ENCODE measurements at regions not wholly inside any gene's neighbourhood (a gene's known extent, or its start where the extent isn't known, plus 50 kb on each side); places are given as distances from the start of the nearest gene placed in this dataset.
"Not testable (repeated sequence)": the region's sequence is repeated elsewhere in the genome, so short reads cannot be mapped to it uniquely, and the experiment has no call there.

DNA sequence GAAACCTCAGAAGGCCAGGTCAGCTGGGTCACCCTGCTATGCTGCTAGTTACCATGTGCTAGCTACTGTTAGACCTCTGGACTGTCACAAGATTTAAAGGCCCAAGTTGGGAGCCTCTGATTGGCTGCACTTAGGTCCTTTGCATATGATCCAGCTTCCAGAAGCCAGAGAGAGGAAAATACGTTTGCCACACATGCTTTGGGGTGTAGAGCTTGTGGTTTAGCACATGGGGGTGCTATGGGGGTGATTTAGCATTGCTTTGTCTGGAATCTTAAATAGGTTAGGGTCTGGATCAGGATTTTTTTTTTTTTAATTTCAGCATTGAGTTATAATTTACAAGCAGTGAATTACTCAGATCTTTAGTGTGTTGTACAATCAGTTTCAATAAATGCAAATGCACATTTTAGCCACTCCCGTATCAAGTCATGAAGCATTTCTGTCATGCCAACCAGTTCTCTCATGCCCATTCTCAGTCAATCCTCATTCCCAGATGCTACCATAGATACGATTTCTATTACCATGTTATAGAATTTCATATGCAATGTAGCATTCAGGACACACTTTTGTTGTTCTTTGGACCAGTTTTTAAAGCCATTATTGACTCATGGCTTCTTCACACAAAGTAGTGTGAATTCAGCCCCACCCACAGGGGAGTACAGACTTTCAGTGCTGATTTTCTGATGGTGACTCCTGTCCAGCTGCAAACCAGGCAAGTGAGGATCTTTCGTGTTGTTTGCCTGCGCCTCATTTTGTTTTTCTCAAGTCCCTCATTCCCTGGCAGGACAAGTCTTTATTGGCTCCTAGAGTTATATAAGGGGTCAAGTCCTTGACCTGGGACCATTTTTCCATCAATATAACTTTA lies 250.4 kb downstream of the LRRC70 start:
- 39 to 54% methylated on average over 5 of the region's 5 CpGs for WGBS, 2 donors
- H3K4me3 ChIP-seq (ENCODE audit: low read depth in 1 of 2, low read length in 2 of 2): no peak overlapping the region

DNA sequence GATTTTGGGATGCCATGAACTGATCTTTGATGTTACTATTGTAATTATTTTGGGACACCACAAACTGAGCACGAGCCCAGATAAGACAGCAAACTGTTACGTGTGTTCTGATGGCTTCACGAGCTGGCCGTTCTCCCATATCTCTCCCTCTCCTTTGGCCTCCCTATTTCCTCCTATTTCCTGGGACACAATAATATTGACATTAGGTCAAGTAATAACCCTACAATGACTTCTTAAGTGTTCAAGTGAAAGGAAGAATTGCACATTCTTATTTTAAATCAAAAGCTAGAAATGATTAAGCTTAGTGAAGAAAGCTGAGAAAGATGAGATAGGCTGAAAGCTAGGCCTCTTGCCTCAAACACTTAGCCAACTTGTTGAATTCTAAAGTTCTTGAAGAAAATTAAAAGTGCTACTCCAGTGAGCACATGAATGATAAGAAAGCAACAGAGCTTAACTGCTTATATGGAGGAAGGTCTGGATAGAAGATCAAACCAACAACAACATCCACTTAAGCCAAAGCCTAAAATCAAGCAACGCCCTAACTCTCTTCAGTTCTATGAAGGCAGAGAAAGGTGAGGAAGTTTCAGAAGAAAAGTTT lies 247.1 kb downstream of the LRRC70 start:
- Histone ChIP-seq H3K36me3 (ENCODE audit: control insufficient read depth in 2 of 2, insufficient read depth in 2 of 2, low read length in 1 of 2) (no peaks in the 10 kb centered on the region), H3K4me1 (ENCODE audit: control insufficient read depth in 2 of 2, insufficient read depth in 2 of 2, low read length in 1 of 2) (no peaks in the 10 kb centered on the region), H3K4me3 (ENCODE audit: low read depth in 1 of 2, low read length in 2 of 2) (no peak overlapping the region), H3K9me3 (ENCODE audit: control insufficient read depth in 2 of 2, insufficient read depth in 1 of 2, low read depth in 1 of 2, low read length in 1 of 2) (no peaks in the 10 kb centered on the region), H3K27ac (ENCODE audit: low read depth in 2 of 2, low read length in 1 of 2) (no peak overlapping the region), H3K27me3 (ENCODE audit: control insufficient read depth in 1 of 2, insufficient read depth in 2 of 2, low read length in 2 of 2) (no peaks in the 10 kb centered on the region)
- 87 to 93% methylated on average over 5 of the region's 5 CpGs for WGBS, 2 donors

More for the DNA sequence above, 250.4 kb downstream of the LRRC70 start:
- H3K36me3 ChIP-seq (ENCODE audit: control insufficient read depth in 2 of 2, insufficient read depth in 2 of 2, low read length in 1 of 2): no peaks in the 10 kb centered on the region
- no peaks in the 10 kb centered on the region for H3K27me3 ChIP-seq (ENCODE audit: control insufficient read depth in 1 of 2, insufficient read depth in 2 of 2, low read length in 2 of 2)
- H3K27ac ChIP-seq (ENCODE audit: low read depth in 2 of 2, low read length in 1 of 2): no peak overlapping the region
- H3K9me3 ChIP-seq (ENCODE audit: control insufficient read depth in 2 of 2, insufficient read depth in 1 of 2, low read depth in 1 of 2, low read length in 1 of 2): peaks cover 0 to 4% of the 10 kb centered on the region in 2 donors
- H3K4me1 ChIP-seq (ENCODE audit: control insufficient read depth in 2 of 2, insufficient read depth in 2 of 2, low read length in 1 of 2): no peaks in the 10 kb centered on the region

GRCh38 chr5:62824936-62825335 lies 246.3 kb downstream of the LRRC70 start:
- no peaks in the 10 kb centered on the region for H3K27me3 ChIP-seq (ENCODE audit: control insufficient read depth in 1 of 2, insufficient read depth in 2 of 2, low read length in 2 of 2)
- H3K4me3 ChIP-seq (ENCODE audit: low read depth in 1 of 2, low read length in 2 of 2): no peak overlapping the region
- no peaks in the 10 kb centered on the region for H3K36me3 ChIP-seq (ENCODE audit: control insufficient read depth in 2 of 2, insufficient read depth in 2 of 2, low read length in 1 of 2)
- 82 to 84% methylated on average over 3 of the region's 3 CpGs for WGBS, 2 donors
- no peaks in the 10 kb centered on the region for H3K9me3 ChIP-seq (ENCODE audit: control insufficient read depth in 2 of 2, insufficient read depth in 1 of 2, low read depth in 1 of 2, low read length in 1 of 2)
- no peak overlapping the region for H3K27ac ChIP-seq (ENCODE audit: low read depth in 2 of 2, low read length in 1 of 2)
- H3K4me1 ChIP-seq (ENCODE audit: control insufficient read depth in 2 of 2, insufficient read depth in 2 of 2, low read length in 1 of 2): no peaks in the 10 kb centered on the region

DNA sequence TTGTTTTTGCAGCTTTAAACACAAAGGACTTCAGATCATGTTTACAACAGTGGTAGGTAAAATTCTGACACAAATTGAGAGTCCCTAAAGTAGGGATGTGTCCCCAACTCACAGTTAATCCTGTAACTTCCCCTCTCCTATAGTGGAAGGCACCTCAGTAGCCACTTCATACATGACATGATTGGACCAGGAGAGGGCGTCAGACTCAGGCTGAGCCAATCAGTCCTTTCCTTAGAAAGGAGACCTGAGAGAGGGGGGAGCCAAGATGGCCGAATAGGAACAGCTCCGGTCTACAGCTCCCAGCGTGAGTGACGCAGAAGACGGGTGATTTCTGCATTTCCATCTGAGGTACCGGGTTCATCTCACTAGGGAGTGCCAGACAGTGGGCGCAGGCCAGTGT lies 238.4 kb downstream of the LRRC70 start:
- H3K27ac ChIP-seq (ENCODE audit: low read depth in 2 of 2, low read length in 1 of 2); H3K4me1 ChIP-seq (ENCODE audit: control insufficient read depth in 2 of 2, insufficient read depth in 2 of 2, low read length in 1 of 2); H3K27me3 ChIP-seq (ENCODE audit: control insufficient read depth in 1 of 2, insufficient read depth in 2 of 2, low read length in 2 of 2); H3K36me3 ChIP-seq (ENCODE audit: control insufficient read depth in 2 of 2, insufficient read depth in 2 of 2, low read length in 1 of 2); H3K4me3 ChIP-seq (ENCODE audit: low read depth in 1 of 2, low read length in 2 of 2); H3K9me3 ChIP-seq (ENCODE audit: control insufficient read depth in 2 of 2, insufficient read depth in 1 of 2, low read depth in 1 of 2, low read length in 1 of 2): not testable (repeated sequence)
- WGBS, 2 donors: 95% methylated on average over 6 of the region's 8 CpGs

- Histone ChIP-seq H3K36me3 (ENCODE audit: control insufficient read depth in 2 of 2, insufficient read depth in 2 of 2, low read length in 1 of 2) (no peaks in the 10 kb centered on the region), H3K27ac (ENCODE audit: low read depth in 2 of 2, low read length in 1 of 2) (no peak overlapping the region), H3K9me3 (ENCODE audit: control insufficient read depth in 2 of 2, insufficient read depth in 1 of 2, low read depth in 1 of 2, low read length in 1 of 2) (no peaks in the 10 kb centered on the region), H3K4me1 (ENCODE audit: control insufficient read depth in 2 of 2, insufficient read depth in 2 of 2, low read length in 1 of 2) (no peaks in the 10 kb centered on the region), H3K4me3 (ENCODE audit: low read depth in 1 of 2, low read length in 2 of 2) (no peak overlapping the region), H3K27me3 (ENCODE audit: control insufficient read depth in 1 of 2, insufficient read depth in 2 of 2, low read length in 2 of 2) (no peaks in the 10 kb centered on the region)
- WGBS, 2 donors: 49 to 57% methylated on average over 2 of the region's 2 CpGs
Observed at GRCh38 chr5:62814991-62815390, 236.4 kb downstream of the LRRC70 start.

DNA sequence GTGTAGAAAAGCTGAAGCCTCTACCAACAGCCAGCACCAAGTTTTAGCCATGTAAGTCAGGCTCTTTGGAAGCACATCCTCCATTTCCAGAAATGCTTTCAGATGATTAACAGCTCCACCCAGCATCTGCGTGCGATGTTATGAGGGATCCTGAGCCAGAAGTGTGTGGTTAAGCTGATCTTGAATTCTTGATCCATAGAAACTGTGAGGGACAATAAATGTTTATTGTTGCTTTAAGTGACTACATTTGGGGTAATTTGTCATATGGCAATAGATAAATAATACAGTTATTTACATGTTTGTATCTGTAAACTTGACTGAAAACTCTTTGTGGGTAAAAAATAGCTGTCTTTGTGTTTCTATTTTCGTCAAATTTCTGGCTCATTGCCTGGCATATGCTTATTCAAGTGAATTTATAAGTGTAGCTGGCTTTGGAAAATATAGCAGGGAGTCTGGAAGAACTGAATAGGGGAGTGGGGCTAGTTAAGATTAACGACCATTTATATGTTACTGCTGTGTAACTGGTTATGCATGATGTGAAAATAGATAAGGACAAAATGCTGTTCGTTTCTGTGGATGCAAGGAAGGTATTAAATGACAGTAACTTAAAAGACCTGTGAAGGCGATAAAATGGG lies 234.1 kb downstream of the LRRC70 start:
- Histone ChIP-seq H3K27me3 (ENCODE audit: control insufficient read depth in 1 of 2, insufficient read depth in 2 of 2, low read length in 2 of 2) (no peaks in the 10 kb centered on the region), H3K4me1 (ENCODE audit: control insufficient read depth in 2 of 2, insufficient read depth in 2 of 2, low read length in 1 of 2) (no peaks in the 10 kb centered on the region), H3K9me3 (ENCODE audit: control insufficient read depth in 2 of 2, insufficient read depth in 1 of 2, low read depth in 1 of 2, low read length in 1 of 2) (no peaks in the 10 kb centered on the region), H3K36me3 (ENCODE audit: control insufficient read depth in 2 of 2, insufficient read depth in 2 of 2, low read length in 1 of 2) (no peaks in the 10 kb centered on the region), H3K4me3 (ENCODE audit: low read depth in 1 of 2, low read length in 2 of 2) (no peak overlapping the region), H3K27ac (ENCODE audit: low read depth in 2 of 2, low read length in 1 of 2) (no peak overlapping the region)
- 47 to 49% methylated on average over 6 of the region's 6 CpGs for WGBS, 2 donors

GRCh38 chr5:62804819-62805218 lies 226.2 kb downstream of the LRRC70 start:
- H3K4me3 ChIP-seq (ENCODE audit: low read depth in 1 of 2, low read length in 2 of 2); H3K27ac ChIP-seq (ENCODE audit: low read depth in 2 of 2, low read length in 1 of 2); H3K9me3 ChIP-seq (ENCODE audit: control insufficient read depth in 2 of 2, insufficient read depth in 1 of 2, low read depth in 1 of 2, low read length in 1 of 2); H3K4me1 ChIP-seq (ENCODE audit: control insufficient read depth in 2 of 2, insufficient read depth in 2 of 2, low read length in 1 of 2); H3K36me3 ChIP-seq (ENCODE audit: control insufficient read depth in 2 of 2, insufficient read depth in 2 of 2, low read length in 1 of 2); H3K27me3 ChIP-seq (ENCODE audit: control insufficient read depth in 1 of 2, insufficient read depth in 2 of 2, low read length in 2 of 2): not testable (repeated sequence)
- 72 to 74% methylated on average over 10 to 13 of the region's 13 CpGs for WGBS, 2 donors

GRCh38 chr5:62795926-62796325 lies 217.3 kb downstream of the LRRC70 start:
- Histone ChIP-seq H3K4me3 (ENCODE audit: low read depth in 1 of 2, low read length in 2 of 2) (no peak overlapping the region), H3K27me3 (ENCODE audit: control insufficient read depth in 1 of 2, insufficient read depth in 2 of 2, low read length in 2 of 2) (no peaks in the 10 kb centered on the region), H3K27ac (ENCODE audit: low read depth in 2 of 2, low read length in 1 of 2) (no peak overlapping the region), H3K4me1 (ENCODE audit: control insufficient read depth in 2 of 2, insufficient read depth in 2 of 2, low read length in 1 of 2) (no peaks in the 10 kb centered on the region), H3K36me3 (ENCODE audit: control insufficient read depth in 2 of 2, insufficient read depth in 2 of 2, low read length in 1 of 2) (no peaks in the 10 kb centered on the region), H3K9me3 (ENCODE audit: control insufficient read depth in 2 of 2, insufficient read depth in 1 of 2, low read depth in 1 of 2, low read length in 1 of 2) (no peaks in the 10 kb centered on the region)

DNA sequence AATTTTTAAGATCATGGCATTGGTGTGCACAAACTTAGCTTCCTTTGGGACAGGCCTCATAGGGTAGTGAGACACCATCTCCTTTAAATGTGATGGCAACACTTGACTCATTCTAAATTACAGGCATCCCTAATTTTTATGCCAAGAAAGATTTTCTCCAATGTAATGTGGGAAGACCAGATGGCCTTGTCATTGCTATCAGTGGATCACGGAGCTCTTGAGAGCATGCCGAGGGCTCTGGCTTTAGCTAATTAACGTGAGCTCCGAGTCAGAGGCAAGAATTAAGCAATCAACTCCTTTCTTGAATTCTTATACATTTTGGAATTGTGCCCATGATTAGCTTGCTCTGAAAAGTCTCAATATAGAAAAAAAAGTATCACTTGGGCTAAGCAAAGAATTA lies 215.8 kb downstream of the LRRC70 start:
- Histone ChIP-seq H3K27me3 (ENCODE audit: control insufficient read depth in 1 of 2, insufficient read depth in 2 of 2, low read length in 2 of 2) (no peaks in the 10 kb centered on the region), H3K4me3 (ENCODE audit: low read depth in 1 of 2, low read length in 2 of 2) (no peak overlapping the region), H3K27ac (ENCODE audit: low read depth in 2 of 2, low read length in 1 of 2) (no peak overlapping the region), H3K36me3 (ENCODE audit: control insufficient read depth in 2 of 2, insufficient read depth in 2 of 2, low read length in 1 of 2) (no peaks in the 10 kb centered on the region), H3K4me1 (ENCODE audit: control insufficient read depth in 2 of 2, insufficient read depth in 2 of 2, low read length in 1 of 2) (no peaks in the 10 kb centered on the region), H3K9me3 (ENCODE audit: control insufficient read depth in 2 of 2, insufficient read depth in 1 of 2, low read depth in 1 of 2, low read length in 1 of 2) (no peaks in the 10 kb centered on the region)
- 65 to 68% methylated on average over 4 of the region's 4 CpGs for WGBS, 2 donors

All from esophagus (tissue), 2 donors.